Activated T-cell treated with anti-CD3 and anti-CD28 coated beads for 48 hours (primary cell): ENCODE measurements at regions not wholly inside any gene's neighbourhood (a gene's known extent, or its start where the extent isn't known, plus 50 kb on each side); places are given as distances from the start of the nearest gene placed in this dataset.

Experiments used
- DNase-seq: peaks from one replicate; pipeline ENCODE4 v3.0.0-alpha.2; 2020; ENCODE audit warnings: low read depth

GRCh38 chr16:79777679-79778078 is 177.1 kb upstream of the MAF start:
- no peak for DNase-seq

GRCh38 chr16:79776243-79776847 is 175.8 kb upstream of the MAF start:
- DNase-seq: no peak

GRCh38 chr16:79772784-79773183 is 172.2 kb upstream of the MAF start:
- DNase-seq: no peak

GRCh38 chr16:79772048-79772447 is 171.5 kb upstream of the MAF start:
- DNase-seq: no peak

- DNase-seq: peak; percentile 64
Measured at GRCh38 chr16:79770244-79771064, 169.9 kb upstream of the MAF start.

GRCh38 chr16:79769928-79770243 is 169.3 kb upstream of the MAF start:
- DNase-seq: no peak

- DNase-seq: no peak
Measured at GRCh38 chr16:79769270-79769927, 168.9 kb upstream of the MAF start.

- DNase-seq: no peak
Measured at GRCh38 chr16:79768276-79768970, 167.9 kb upstream of the MAF start.

- no peak for DNase-seq
Measured at GRCh38 chr16:79767421-79768275, 167.1 kb upstream of the MAF start.

GRCh38 chr16:79765901-79766394 is 165.4 kb upstream of the MAF start:
- no peak for DNase-seq

- DNase-seq: no peak
Measured at GRCh38 chr16:79765431-79765830, 164.9 kb upstream of the MAF start.

- no peak for DNase-seq
Measured at GRCh38 chr16:79764415-79765110, 164.0 kb upstream of the MAF start.

- no peak for DNase-seq
Measured at GRCh38 chr16:79762217-79762616, 161.7 kb upstream of the MAF start.

- DNase-seq: no peak
Measured at GRCh38 chr16:79758615-79759346, 158.2 kb upstream of the MAF start.

GRCh38 chr16:79757968-79758367 is 157.4 kb upstream of the MAF start:
- no peak for DNase-seq

- no peak for DNase-seq
Measured at GRCh38 chr16:79757163-79757562, 156.6 kb upstream of the MAF start.

- DNase-seq: no peak
Measured at GRCh38 chr16:79756571-79756970, 156.0 kb upstream of the MAF start.

GRCh38 chr16:79754501-79754900 is 154.0 kb upstream of the MAF start:
- no peak for DNase-seq

GRCh38 chr16:79754081-79754480 is 153.5 kb upstream of the MAF start:
- no peak for DNase-seq

GRCh38 chr16:79753286-79753685 is 152.7 kb upstream of the MAF start:
- DNase-seq: no peak
